Caco-2 (cell line): ENCODE measurements at regions not wholly inside any gene's neighbourhood (a gene's known extent, or its start where the extent isn't known, plus 50 kb on each side); places are given as distances from the start of the nearest gene placed in this dataset.

Source experiments
- BruUV-seq: library from RNA; stranded (reverse); fragments of 400-500 nt; replicated peaks from 2 replicates; lab custom pipeline; 2021; lab: Mats Ljungman, UMichigan
- CTCF ChIA-PET: fragments of 300-600 bp; sonication (Branson Sonifier 250); formaldehyde crosslinking; loops from one replicate; lab custom pipeline; 2022; ENCODE audit warnings: antibody characterized with exemption; lab: Charles Lee
- POLR2A ChIA-PET: fragments of 300-600 bp; sonication (Branson Sonifier 250); formaldehyde crosslinking; loops from one replicate; lab custom pipeline; 2022; ENCODE audit warnings: antibody characterized with exemption; lab: Charles Lee
- DNase-seq, 2 experiments: peaks; one replicate each; pipeline versions ENCODE4 v3.0.0 to v3.0.0-alpha.2; 2020 to 2022
- H3K27me3 ChIP-seq: replicated peaks from 2 replicates; pipeline ENCODE4 v1.6.0; 2011; ENCODE audit warnings: low read length; ENCODE audit not compliant: control insufficient read depth, insufficient read depth
- H3K36me3 ChIP-seq: 2 replicates; pipeline ENCODE4 v1.5.1; 2011; ENCODE audit warnings: low read length; ENCODE audit not compliant: control insufficient read depth, insufficient read depth
- H3K4me1 ChIP-seq: fragments of 250-450 bp; sonication (Bioruptor Pico); 2 replicates; pipeline ENCODE4 v1.5.1; 2020; ENCODE audit warnings: mild to moderate bottlenecking
- H3K4me3 ChIP-seq: 2 replicates; pipeline ENCODE4 v1.5.1; 2011; ENCODE audit warnings: low read depth, mild to moderate bottlenecking, control low read depth, low read length
- H3K9me3 ChIP-seq: fragments of 250-450 bp; sonication (Bioruptor Pico); 2 replicates; pipeline ENCODE4 v1.5.1; 2020; ENCODE audit warnings: mild to moderate bottlenecking, moderate library complexity
- H3K27ac Mint-ChIP-seq: one replicate; pipeline ENCODE4 v1.8.0; 2022; ENCODE audit warnings: mixed read lengths; ENCODE audit not compliant: unreplicated experiment
- H3K27me3 Mint-ChIP-seq: one replicate; pipeline ENCODE4 v1.8.0; 2022; ENCODE audit warnings: mixed read lengths; ENCODE audit not compliant: insufficient read depth, unreplicated experiment
- H3K36me3 Mint-ChIP-seq: one replicate; pipeline ENCODE4 v1.8.0; 2022; ENCODE audit warnings: mild to moderate bottlenecking, mixed read lengths; ENCODE audit not compliant: insufficient read depth, unreplicated experiment
- H3K4me1 Mint-ChIP-seq: one replicate; pipeline ENCODE4 v1.8.0; 2022; ENCODE audit warnings: low read depth, mixed read lengths; ENCODE audit not compliant: unreplicated experiment
- H3K4me3 Mint-ChIP-seq: one replicate; pipeline ENCODE4 v1.8.0; 2022; ENCODE audit warnings: mild to moderate bottlenecking, moderate library complexity, mixed read lengths; ENCODE audit not compliant: unreplicated experiment
- H3K9me3 Mint-ChIP-seq: one replicate; pipeline ENCODE4 v1.8.0; 2022; ENCODE audit warnings: mixed read lengths; ENCODE audit not compliant: unreplicated experiment
- CTCF ChIP-seq, 2 experiments: fragments of 200-600 bp in 1 of 2; IDR thresholded peaks; 1 replicate in 1 of 2; 2 replicates in 1 of 2; pipeline versions ENCODE4 v1.5.1 to v1.8.0; 2011 to 2022; ENCODE audit warnings: antibody characterized with exemption in 1 of 2, control low read depth in 1 of 2, inconsistent platforms in 1 of 2, low read depth in 1 of 2, low read length in 1 of 2, mild to moderate bottlenecking in 1 of 2, moderate library complexity in 1 of 2; ENCODE audit not compliant: insufficient read depth in 1 of 2, severe bottlenecking in 1 of 2, unreplicated experiment in 1 of 2
- intact Hi-C: fragments of 100-400 bp; cut with micrococcal nuclease; formaldehyde crosslinking; loops from one replicate; pipeline ENCODE4 v1.10.0; 2022; ENCODE audit not compliant: unreplicated experiment

DNA sequence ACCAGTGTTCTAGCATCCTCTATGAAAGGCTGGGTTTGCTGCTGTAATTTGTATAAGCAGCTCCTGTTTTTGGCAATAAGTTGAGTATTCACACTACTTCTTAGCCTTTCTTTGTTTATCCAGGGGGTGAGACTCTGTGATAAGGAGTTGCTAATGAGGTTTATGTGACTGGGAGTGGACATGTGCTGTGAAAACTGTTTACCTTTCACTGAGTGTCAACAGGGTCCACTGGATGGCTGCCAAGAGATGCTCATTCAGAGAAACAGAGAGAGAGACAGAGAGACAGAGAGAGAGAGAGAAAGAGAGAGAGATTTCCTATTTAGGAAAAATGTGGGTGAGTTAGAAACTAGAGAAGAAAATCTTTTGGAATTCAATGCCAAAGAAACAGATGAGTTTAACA is 233.9 kb downstream of the CHIC2 start:
- no peak for TF ChIP-seq CTCF (IDR thresholded peaks at IDR 0.05; ENCODE audit: insufficient read depth in 1 of 2, low read depth in 1 of 2, low read length in 1 of 2, severe bottlenecking in 1 of 2, unreplicated experiment in 1 of 2)
- H3K27ac Mint-ChIP-seq: no peak overlapping the region
- H3K4me1 ChIP-seq: no peaks in the 10 kb centered on the region
- DNase-seq: no peak
- ChIA-PET CTCF (no interaction called here), POLR2A (no interaction called here)
- peaks cover 48% of the 10 kb centered on the region for H3K9me3 Mint-ChIP-seq
- H3K36me3 Mint-ChIP-seq: no peaks in the 10 kb centered on the region
- BruUV-seq: no TSS peak
- no peaks in the 10 kb centered on the region for H3K4me1 Mint-ChIP-seq
- H3K36me3 ChIP-seq: no peaks in the 10 kb centered on the region
- intact Hi-C loops: no loop called here
- no peaks in the 10 kb centered on the region for H3K27me3 ChIP-seq
- no peak overlapping the region for H3K4me3 Mint-ChIP-seq
- H3K27me3 Mint-ChIP-seq: no peaks in the 10 kb centered on the region
- H3K9me3 ChIP-seq: peaks cover 23% of the 10 kb centered on the region
- no peak overlapping the region for H3K4me3 ChIP-seq

GRCh38 chr4:53821179-53821851 is 230.0 kb upstream of the LNX1 start:
- intact Hi-C loops: no loop called here
- TF ChIP-seq CTCF (IDR thresholded peaks at IDR 0.05; ENCODE audit: insufficient read depth in 1 of 2, low read depth in 1 of 2, low read length in 1 of 2, severe bottlenecking in 1 of 2, unreplicated experiment in 1 of 2): no peak
- Mint-ChIP-seq H3K4me1 (no peaks in the 10 kb centered on the region), H3K4me3 (no peak overlapping the region), H3K27me3 (no peaks in the 10 kb centered on the region), H3K27ac (no peak overlapping the region), H3K36me3 (no peaks in the 10 kb centered on the region), H3K9me3 (peaks cover 15% of the 10 kb centered on the region)
- no TSS peak for BruUV-seq
- ChIA-PET CTCF (no interaction called here), POLR2A (no interaction called here)
- Histone ChIP-seq H3K27me3 (no peaks in the 10 kb centered on the region), H3K9me3 (no peaks in the 10 kb centered on the region), H3K36me3 (no peaks in the 10 kb centered on the region), H3K4me3 (no peak overlapping the region), H3K4me1 (no peaks in the 10 kb centered on the region)
- DNase-seq: no peak

- Mint-ChIP-seq H3K9me3 (peaks cover 12% of the 10 kb centered on the region), H3K36me3 (no peaks in the 10 kb centered on the region), H3K4me3 (no peak overlapping the region), H3K4me1 (no peaks in the 10 kb centered on the region), H3K27me3 (no peaks in the 10 kb centered on the region), H3K27ac (no peak overlapping the region)
- H3K4me3 ChIP-seq: no peak overlapping the region
- intact Hi-C loops: no loop called here
- DNase-seq: no peak
- CTCF ChIA-PET: no interaction called here
- POLR2A ChIA-PET: no interaction called here
- H3K4me1 ChIP-seq: no peaks in the 10 kb centered on the region
- no TSS peak for BruUV-seq
- no peaks in the 10 kb centered on the region for H3K9me3 ChIP-seq
- no peaks in the 10 kb centered on the region for H3K36me3 ChIP-seq
- no peaks in the 10 kb centered on the region for H3K27me3 ChIP-seq
- TF ChIP-seq CTCF (IDR thresholded peaks at IDR 0.05; ENCODE audit: insufficient read depth in 1 of 2, low read depth in 1 of 2, low read length in 1 of 2, severe bottlenecking in 1 of 2, unreplicated experiment in 1 of 2): no peak
Observed at GRCh38 chr4:53818104-53818503, 226.8 kb upstream of the LNX1 start.
